SU-DHL-6 (cell line): ENCODE measurements at regions not wholly inside any gene's neighbourhood (a gene's known extent, or its start where the extent isn't known, plus 50 kb on each side); places are given as distances from the start of the nearest gene placed in this dataset.
"Not testable (repeated sequence)": the region's sequence is repeated elsewhere in the genome, so short reads cannot be mapped to it uniquely, and the experiment has no call there.

Source experiments
- H2AFZ ChIP-seq: fragments of 200-600 bp; sonication (generic); 2 replicates; pipeline ENCODE4 v1.6.1; 2014; ENCODE audit warnings: low read depth, mild to moderate bottlenecking, moderate library complexity, mixed read lengths, antibody characterized with exemption, low read length; ENCODE audit not compliant: severe bottlenecking
- H3F3A ChIP-seq: fragments of 200-600 bp; shearing (Covaris generic); 2 replicates; pipeline ENCODE4 v1.6.0; 2016; ENCODE audit warnings: antibody characterized with exemption, mild to moderate bottlenecking; ENCODE audit not compliant: insufficient read depth
- H3K27ac ChIP-seq: fragments of 200-600 bp; sonication (generic); 2 replicates; pipeline ENCODE4 v1.5.1; 2016; ENCODE audit warnings: low read depth, mild to moderate bottlenecking, low read length, moderate library complexity, mixed read lengths
- H3K27me3 ChIP-seq: fragments of 200-600 bp; sonication (generic), shearing (Covaris generic); 2 replicates; pipeline ENCODE4 v1.6.0; 2014; ENCODE audit warnings: mild to moderate bottlenecking, low read length
- H3K36me3 ChIP-seq: fragments of 200-600 bp; sonication (generic); 2 replicates; pipeline ENCODE4 v1.6.1; 2014; ENCODE audit warnings: mild to moderate bottlenecking, low read length, mixed read lengths
- H3K4me2 ChIP-seq: fragments of 300-600, 200-600 bp; shearing (Covaris generic), sonication (generic); 2 replicates; pipeline ENCODE4 v1.6.0; 2014; ENCODE audit warnings: low read length, low read depth, mild to moderate bottlenecking; ENCODE audit not compliant: poor library complexity, severe bottlenecking
- H3K4me3 ChIP-seq: fragments of 200-600 bp; sonication (generic); 2 replicates; pipeline ENCODE4 v1.5.1; 2014; ENCODE audit warnings: antibody characterized with exemption, low read length, mild to moderate bottlenecking, mixed read lengths; ENCODE audit not compliant: insufficient read depth, poor library complexity, severe bottlenecking
- H3K79me2 ChIP-seq: fragments of 200-600 bp; sonication (generic); 2 replicates; pipeline ENCODE4 v1.6.1; 2014; ENCODE audit warnings: mild to moderate bottlenecking, low read length, moderate library complexity; ENCODE audit not compliant: insufficient read depth
- H3K9ac ChIP-seq: fragments of 200-600 bp; sonication (generic); 2 replicates; pipeline ENCODE4 v1.7.0; 2014; ENCODE audit warnings: mild to moderate bottlenecking, low read length
- H3K9me2 ChIP-seq: fragments of 200-600 bp; sonication (generic); replicated peaks from 2 replicates; pipeline ENCODE4 v1.6.1; 2014; ENCODE audit warnings: low read length; ENCODE audit not compliant: insufficient read depth
- H3K9me3 ChIP-seq: fragments of 200-600 bp; sonication (generic); 2 replicates; pipeline ENCODE4 v1.6.1; 2014; ENCODE audit warnings: low read length, mixed read lengths; ENCODE audit not compliant: insufficient read depth
- H4K20me1 ChIP-seq: fragments of 200-600 bp; sonication (generic); 2 replicates; pipeline ENCODE4 v1.6.1; 2014; ENCODE audit warnings: low read depth, mild to moderate bottlenecking, antibody characterized with exemption, low read length, moderate library complexity, mixed read lengths
- CTCF ChIP-seq: fragments of 200-600 bp; sonication (generic); IDR thresholded peaks from one replicate; pipeline ENCODE4 v1.5.1; 2017; ENCODE audit warnings: antibody characterized with exemption, mild to moderate bottlenecking, low read length, moderate library complexity; ENCODE audit not compliant: insufficient read depth, poor library complexity, severe bottlenecking
- EZH2phosphoT487 ChIP-seq: fragments of 200-600 bp; sonication (generic), shearing (Covaris generic); conservative IDR thresholded peaks from 2 replicates; pipeline ENCODE4 v1.6.1; 2018; ENCODE audit warnings: mild to moderate bottlenecking, antibody characterized with exemption, low read length, moderate library complexity, mixed read lengths

DNA sequence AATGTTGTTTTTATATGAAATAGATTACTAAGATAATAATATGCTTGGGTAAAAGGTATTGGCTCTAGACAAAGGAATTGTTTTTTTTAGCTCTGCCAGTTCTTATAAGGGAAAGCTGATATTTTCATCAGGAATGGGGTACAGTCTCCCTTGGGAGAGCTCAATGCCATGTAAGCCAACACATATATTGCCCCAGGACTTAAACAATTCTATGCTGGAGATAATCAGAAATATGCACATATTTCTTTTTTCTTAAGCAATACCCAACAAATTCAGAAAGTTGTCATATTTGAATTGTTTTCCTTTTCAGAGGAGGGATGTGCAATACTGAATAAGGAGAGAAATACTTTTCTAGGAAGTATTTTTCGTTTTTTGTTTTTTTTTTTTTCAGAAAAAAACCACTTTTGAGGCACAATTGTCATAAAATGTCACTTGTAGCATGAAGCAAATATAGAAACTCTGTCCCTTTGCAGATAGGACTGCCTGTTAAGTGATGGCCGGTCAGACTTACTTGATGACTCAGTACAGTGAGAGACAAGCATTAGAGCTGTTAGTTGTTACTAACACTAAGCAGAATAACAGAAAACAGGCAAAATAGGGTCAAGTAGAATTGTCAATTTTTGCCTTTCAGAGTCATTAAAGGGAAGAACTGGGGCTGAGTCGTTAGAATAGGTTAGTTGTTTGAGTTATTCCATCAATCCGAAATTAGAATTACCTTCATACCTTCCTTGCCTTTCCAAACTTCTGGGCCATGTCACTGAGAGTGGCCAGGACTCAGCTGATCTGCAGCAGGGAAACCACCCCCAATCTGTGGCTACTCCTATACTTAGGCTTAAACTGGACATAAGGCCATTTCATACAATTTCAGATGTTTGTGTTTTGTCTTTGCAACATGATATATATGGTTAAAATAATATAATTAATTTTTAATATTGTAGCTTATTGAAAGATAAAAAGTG lies 168.1 kb downstream of the SLC38A4 start:
- no peaks in the 10 kb centered on the region for H3K9me3 ChIP-seq
- no peaks in the 10 kb centered on the region for H3K9me2 ChIP-seq
- H3K36me3 ChIP-seq = no peaks in the 10 kb centered on the region
- no peak overlapping the region for H2AFZ ChIP-seq
- no peak overlapping the region for H3K4me2 ChIP-seq
- H3K79me2 ChIP-seq = no peaks in the 10 kb centered on the region
- no peak overlapping the region for H3K27ac ChIP-seq
- H3F3A ChIP-seq = no peaks in the 10 kb centered on the region
- H3K4me3 ChIP-seq = no peak overlapping the region
- H3K27me3 ChIP-seq = no peaks in the 10 kb centered on the region
- H3K9ac ChIP-seq = no peak overlapping the region
- no peak for TF ChIP-seq CTCF
- no peaks in the 10 kb centered on the region for H4K20me1 ChIP-seq

DNA sequence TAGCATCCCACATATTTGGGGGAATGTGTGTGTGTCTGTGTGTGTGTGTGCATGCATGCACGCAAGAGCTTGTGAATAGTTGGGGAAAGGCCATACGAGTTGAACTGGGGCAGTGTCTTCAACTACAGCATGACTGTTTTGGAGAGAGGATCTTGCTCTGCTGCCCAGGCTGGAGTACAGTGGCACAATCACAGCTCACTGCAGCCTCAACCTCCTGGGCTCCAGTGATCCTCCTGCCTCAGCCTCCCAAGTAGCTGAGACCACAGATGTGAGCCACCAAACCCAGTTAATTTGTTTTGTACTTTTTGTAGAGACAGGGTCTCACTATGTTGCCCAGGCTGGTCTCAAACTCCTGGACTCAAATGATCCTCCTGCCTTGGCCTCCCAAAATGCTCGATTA lies 169.8 kb downstream of the SLC38A4 start:
- not testable (repeated sequence) for H3K9ac ChIP-seq, H3K27me3 ChIP-seq, H3K79me2 ChIP-seq, H3K4me2 ChIP-seq, H3K36me3 ChIP-seq, H3F3A ChIP-seq, H3K4me3 ChIP-seq, H3K9me2 ChIP-seq, H3K9me3 ChIP-seq, H4K20me1 ChIP-seq, H3K27ac ChIP-seq, H2AFZ ChIP-seq

GRCh38 chr12:46653311-46653710 lies 172.5 kb downstream of the SLC38A4 start:
- Histone ChIP-seq H4K20me1 (no peaks in the 10 kb centered on the region), H3K9ac (no peak overlapping the region), H2AFZ (no peak overlapping the region), H3K4me2 (no peak overlapping the region), H3F3A (no peaks in the 10 kb centered on the region), H3K36me3 (no peaks in the 10 kb centered on the region), H3K9me2 (no peaks in the 10 kb centered on the region), H3K9me3 (no peaks in the 10 kb centered on the region), H3K27ac (no peak overlapping the region), H3K4me3 (no peak overlapping the region), H3K27me3 (no peaks in the 10 kb centered on the region), H3K79me2 (no peaks in the 10 kb centered on the region)
- no peak for TF ChIP-seq CTCF

- TF ChIP-seq CTCF (no peak), EZH2phosphoT487 (no peak)
- Histone ChIP-seq H3K4me3 (no peak overlapping the region), H3F3A (no peaks in the 10 kb centered on the region)
Measured at GRCh38 chr12:46652692-46653091, 173.1 kb downstream of the SLC38A4 start.

More at GRCh38 chr12:46652692-46653091, 173.1 kb downstream of the SLC38A4 start:
- Histone ChIP-seq H3K79me2 (no peaks in the 10 kb centered on the region), H3K27me3 (no peaks in the 10 kb centered on the region), H4K20me1 (no peaks in the 10 kb centered on the region), H3K9me2 (no peaks in the 10 kb centered on the region), H3K36me3 (no peaks in the 10 kb centered on the region), H3K9ac (no peak overlapping the region), H3K9me3 (no peaks in the 10 kb centered on the region), H3K4me2 (no peak overlapping the region), H2AFZ (no peak overlapping the region), H3K27ac (no peak overlapping the region)
